Psoas muscle (tissue), 7 donors: ENCODE measurements at regions not wholly inside any gene's neighbourhood (a gene's known extent, or its start where the extent isn't known, plus 50 kb on each side); places are given as distances from the start of the nearest gene placed in this dataset.

Experiments
- ATAC-seq, 4 donors: fragments of 200-7000 bp; cut with Tn5 transposase; one replicate each; pipeline ENCODE4 v1.9.1; 2020; ENCODE audit warnings: moderate library complexity in 3 of 4, mild to moderate bottlenecking in 2 of 4
- DNase-seq, 2 donors: peaks; one replicate each; pipeline ENCODE4 v3.0.0-alpha.2; 2020
- H3K27ac ChIP-seq: fragments of 200-600 bp; one replicate; pipeline ENCODE4 v1.8.0; 2022
- H3K27me3 ChIP-seq, 3 donors: fragments of 200-600 bp in 1 of 3; one replicate each; pipeline versions ENCODE4 v1.6.1 to v1.8.0; 2013 to 2022; ENCODE audit warnings: low read length in 2 of 3, mild to moderate bottlenecking in 2 of 3, moderate library complexity in 1 of 3; ENCODE audit not compliant: insufficient read depth in 3 of 3
- H3K36me3 ChIP-seq, 2 donors: fragments of 200-600 bp in 1 of 2; one replicate each; pipeline versions ENCODE4 v1.6.1 to v1.8.0; 2013 to 2022; ENCODE audit warnings: low read depth in 1 of 2, mild to moderate bottlenecking in 1 of 2, moderate library complexity in 1 of 2; ENCODE audit not compliant: insufficient read depth in 1 of 2
- H3K4me1 ChIP-seq: fragments of 200-600 bp; one replicate; pipeline ENCODE4 v1.8.0; 2022
- H3K4me3 ChIP-seq: fragments of 200-600 bp; one replicate; pipeline ENCODE4 v1.8.0; 2022; ENCODE audit warnings: mild to moderate bottlenecking
- H3K9me3 ChIP-seq: fragments of 200-600 bp; one replicate; pipeline ENCODE4 v1.8.0; 2022
- WGBS, 3 donors: extraction: QIAGEN DNeasy Blood & Tissue Kit; methylation state at CpG; one replicate each; pipeline versions ENCODE4 v1.1.6 to v1.1.7; 2013; 5-methylcytosine and 5-hydroxymethylcytosine counted together
- intact Hi-C, 2 donors: fragments of 100-400 bp; cut with DNase I; formaldehyde crosslinking; loops; one replicate each; pipeline versions ENCODE4 v1.11.0 to v1.14.2; 2022
- TF ChIP-seq, protein P1 (sequence below): fragments of 200-600 bp; IDR thresholded peaks from one replicate; pipeline ENCODE4 v1.8.0; 2022; ENCODE audit warnings: antibody characterized with exemption
- donor health status: healthy with polysubstance abuse.
- donor health status: DM: no; HTN: no; CAD: no; lungs with moderate emphysema.
- donor health status: Bipolar disorder and iron deficiency.
- donor health status: healthy.
- donor health status: DM: yes; HTN: yes; CAD: no.
- donor health status: DM: no; HTN: no; CAD: no.
- donor health status: DM: yes; HTN: yes; CAD: no.

DNA sequence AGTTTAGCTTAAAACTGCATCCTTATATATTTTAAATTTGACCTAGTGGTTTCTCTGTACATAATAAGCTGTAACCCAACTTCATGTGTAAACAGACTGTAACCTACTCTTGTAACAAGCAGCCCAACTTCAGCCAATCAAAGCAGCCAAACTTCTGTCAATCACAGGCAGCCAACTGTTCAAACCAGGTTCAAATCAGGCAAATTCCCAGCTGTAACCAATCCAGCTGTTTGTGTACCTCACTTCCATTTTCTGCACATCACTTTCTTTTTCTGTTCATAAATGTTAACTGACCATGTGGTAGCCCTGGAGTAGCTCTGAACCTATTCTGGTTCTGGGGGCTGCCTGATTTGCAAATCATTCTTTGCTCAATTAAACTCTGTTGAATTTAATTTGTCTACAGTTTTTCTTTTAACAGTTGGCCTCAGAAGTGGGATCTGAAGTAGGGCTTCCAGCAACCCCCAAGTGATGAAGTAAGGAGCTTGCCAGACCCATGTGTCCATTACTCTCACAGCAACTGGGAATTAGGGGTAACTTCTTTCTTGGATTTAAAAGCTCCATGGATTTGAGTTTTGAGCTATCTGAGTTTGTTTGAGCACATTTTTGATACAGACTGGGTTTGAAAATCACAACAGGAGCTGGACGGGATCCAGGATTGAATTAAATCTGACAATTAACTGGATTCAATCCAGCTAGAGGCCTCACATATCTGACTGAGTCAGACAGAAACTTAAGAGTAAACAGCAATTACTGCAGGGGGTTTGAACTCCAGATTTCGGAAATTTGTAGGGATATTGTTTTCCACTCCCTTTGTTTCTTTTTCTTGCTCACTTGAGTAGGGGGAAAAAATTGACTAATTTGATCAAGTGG is 1569.7 kb upstream of the SLC39A10 start:
- Histone ChIP-seq H3K27me3 (no peaks in the 10 kb centered on the region), H3K27ac (no peak overlapping the region), H3K4me3 (no peak overlapping the region), H3K9me3 (no peaks in the 10 kb centered on the region), H3K36me3 (no peaks in the 10 kb centered on the region), H3K4me1 (no peaks in the 10 kb centered on the region)
- intact Hi-C loops = no loop called here
- DNase-seq (no peak), ATAC-seq (no peak)
- TF ChIP-seq, protein P1, sequence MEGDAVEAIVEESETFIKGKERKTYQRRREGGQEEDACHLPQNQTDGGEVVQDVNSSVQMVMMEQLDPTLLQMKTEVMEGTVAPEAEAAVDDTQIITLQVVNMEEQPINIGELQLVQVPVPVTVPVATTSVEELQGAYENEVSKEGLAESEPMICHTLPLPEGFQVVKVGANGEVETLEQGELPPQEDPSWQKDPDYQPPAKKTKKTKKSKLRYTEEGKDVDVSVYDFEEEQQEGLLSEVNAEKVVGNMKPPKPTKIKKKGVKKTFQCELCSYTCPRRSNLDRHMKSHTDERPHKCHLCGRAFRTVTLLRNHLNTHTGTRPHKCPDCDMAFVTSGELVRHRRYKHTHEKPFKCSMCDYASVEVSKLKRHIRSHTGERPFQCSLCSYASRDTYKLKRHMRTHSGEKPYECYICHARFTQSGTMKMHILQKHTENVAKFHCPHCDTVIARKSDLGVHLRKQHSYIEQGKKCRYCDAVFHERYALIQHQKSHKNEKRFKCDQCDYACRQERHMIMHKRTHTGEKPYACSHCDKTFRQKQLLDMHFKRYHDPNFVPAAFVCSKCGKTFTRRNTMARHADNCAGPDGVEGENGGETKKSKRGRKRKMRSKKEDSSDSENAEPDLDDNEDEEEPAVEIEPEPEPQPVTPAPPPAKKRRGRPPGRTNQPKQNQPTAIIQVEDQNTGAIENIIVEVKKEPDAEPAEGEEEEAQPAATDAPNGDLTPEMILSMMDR = no peak
- 34 to 44% (median 35%) methylated on average over 2 of the region's 2 CpGs for WGBS, 3 donors

DNA sequence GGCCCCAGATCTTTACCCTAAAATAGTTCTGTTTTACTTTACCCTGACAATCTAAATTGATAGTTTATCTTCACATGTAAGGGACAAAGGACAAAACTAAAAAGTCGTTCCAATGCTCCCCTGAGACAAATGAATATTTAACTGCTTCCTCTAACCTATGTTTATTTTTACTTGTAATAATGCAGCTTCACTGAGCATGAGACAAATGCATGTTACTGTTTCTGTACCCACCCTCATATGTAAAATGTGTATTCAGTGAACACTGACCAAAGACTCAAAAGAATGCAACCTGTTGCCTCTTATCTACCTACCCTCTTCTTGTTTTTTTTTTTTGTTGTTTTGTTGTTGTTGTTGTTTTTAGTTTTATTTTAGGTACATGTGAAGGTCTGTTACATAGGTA is 1570.9 kb upstream of the SLC39A10 start:
- WGBS, 3 donors = 38 to 42% (median 41%) methylated on average over 1 of the region's 1 CpG
- ATAC-seq = no peak
- intact Hi-C loops = no loop called here
- no peaks in the 10 kb centered on the region for H3K4me1 ChIP-seq
- H3K36me3 ChIP-seq = no peaks in the 10 kb centered on the region
- H3K27me3 ChIP-seq = no peaks in the 10 kb centered on the region
- no peak overlapping the region for H3K27ac ChIP-seq
- no peaks in the 10 kb centered on the region for H3K9me3 ChIP-seq
- no peak for DNase-seq
- H3K4me3 ChIP-seq = no peak overlapping the region
- TF ChIP-seq, protein P1 = no peak

DNA sequence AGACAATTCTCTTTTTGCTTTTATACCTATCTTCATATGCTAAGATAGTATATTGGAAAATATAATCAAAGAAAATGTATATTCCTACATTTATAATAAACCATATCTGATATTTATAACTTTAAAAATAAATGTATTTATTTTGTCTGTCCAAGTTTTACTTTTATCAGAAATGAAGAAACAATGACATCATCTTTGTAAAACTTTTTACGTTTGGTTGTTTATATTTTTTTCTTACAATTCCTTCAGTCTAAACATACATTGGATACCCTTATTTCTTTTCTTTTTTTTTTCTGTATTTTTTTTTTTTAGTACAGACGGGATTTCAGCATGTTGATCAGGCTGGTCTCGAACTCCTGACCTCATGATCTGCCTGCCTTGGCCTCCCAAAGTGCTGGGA is 1577.0 kb upstream of the SLC39A10 start:
- intact Hi-C loops = no loop called here
- H3K27me3 ChIP-seq = no peaks in the 10 kb centered on the region
- ATAC-seq (no peak), DNase-seq (no peak)
- no peaks in the 10 kb centered on the region for H3K36me3 ChIP-seq
- no peak overlapping the region for H3K4me3 ChIP-seq
- H3K9me3 ChIP-seq = no peaks in the 10 kb centered on the region
- TF ChIP-seq, protein P1 = no peak
- H3K4me1 ChIP-seq = no peaks in the 10 kb centered on the region
- WGBS, 3 donors = 76 to 80% (median 79%) methylated on average over 3 of the region's 3 CpGs
- H3K27ac ChIP-seq = no peak overlapping the region

DNA sequence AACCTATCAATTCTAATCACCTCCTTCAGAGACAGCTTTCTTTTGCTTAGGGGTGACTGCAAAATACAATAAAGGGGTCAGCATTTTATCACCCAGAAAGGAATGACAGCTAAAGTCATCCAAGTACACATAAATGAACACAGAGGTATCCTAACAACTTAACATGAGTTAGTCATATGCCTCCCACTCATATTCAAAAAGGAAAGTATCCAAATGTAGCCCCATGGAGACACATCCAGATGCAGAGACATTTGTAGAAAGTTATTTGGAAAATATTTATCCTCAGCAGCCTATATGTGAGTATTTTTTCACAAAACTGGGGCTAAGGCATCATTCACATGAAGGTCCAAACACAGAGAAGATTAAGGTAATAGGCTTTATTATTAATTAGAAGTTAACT is 1579.7 kb upstream of the SLC39A10 start:
- Histone ChIP-seq H3K36me3 (no peaks in the 10 kb centered on the region), H3K4me1 (no peaks in the 10 kb centered on the region), H3K9me3 (no peaks in the 10 kb centered on the region), H3K4me3 (no peak overlapping the region), H3K27ac (no peak overlapping the region), H3K27me3 (no peaks in the 10 kb centered on the region)
- ATAC-seq (no peak), DNase-seq (no peak)
- TF ChIP-seq, protein P1 = no peak
- intact Hi-C loops = no loop called here

DNA sequence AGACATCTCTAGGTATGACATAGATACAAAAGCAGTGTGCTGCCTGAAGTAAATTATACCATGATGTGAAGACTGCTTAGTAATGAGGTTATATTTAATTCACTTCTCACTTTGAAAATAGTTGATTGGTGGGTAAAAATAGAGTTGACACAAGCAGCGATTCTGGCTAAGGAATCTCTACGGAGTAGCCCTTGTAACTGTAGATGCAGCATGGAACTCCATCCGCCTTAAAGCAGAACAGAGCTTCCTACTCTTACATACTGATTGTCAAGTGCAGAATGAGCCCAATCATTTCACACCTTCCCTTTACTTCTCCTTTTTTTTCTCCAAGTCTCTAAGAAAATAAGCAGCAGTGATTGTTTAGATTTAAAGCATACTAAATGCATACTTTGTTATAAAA is 1594.6 kb upstream of the SLC39A10 start:
- ATAC-seq (peak in 3 of 4 donors; percentile 48 to 76 (median 70)), DNase-seq (no peak)
- TF ChIP-seq, protein P1 = no peak
- H3K36me3 ChIP-seq = no peaks in the 10 kb centered on the region
- WGBS, 3 donors = 48 to 67% (median 62%) methylated on average over 3 of the region's 3 CpGs
- H3K4me3 ChIP-seq = no peak overlapping the region
- H3K4me1 ChIP-seq = no peaks in the 10 kb centered on the region
- no peaks in the 10 kb centered on the region for H3K9me3 ChIP-seq
- no peak overlapping the region for H3K27ac ChIP-seq
- no peaks in the 10 kb centered on the region for H3K27me3 ChIP-seq
- intact Hi-C loops = no loop called here
